WERI-Rb-1 (cell line): ENCODE measurements at regions not wholly inside any gene's neighbourhood (a gene's known extent, or its start where the extent isn't known, plus 50 kb on each side); places are given as distances from the start of the nearest gene placed in this dataset.

Source experiments
- DNase-seq: peaks from one replicate; pipeline ENCODE4 v3.0.0-alpha.2; 2020
- H3K27ac ChIP-seq: fragments of 250-450 bp; sonication (Bioruptor Pico); 2 replicates; pipeline ENCODE4 v1.5.1; 2020; ENCODE audit warnings: mild to moderate bottlenecking, moderate library complexity
- H3K27me3 ChIP-seq: fragments of 250-450 bp; sonication (Bioruptor Pico); 2 replicates; pipeline ENCODE4 v1.5.1; 2021; ENCODE audit warnings: mild to moderate bottlenecking, low read depth, moderate library complexity; ENCODE audit not compliant: insufficient read depth, severe bottlenecking
- H3K36me3 ChIP-seq: fragments of 250-450 bp; sonication (Bioruptor Pico); 2 replicates; pipeline ENCODE4 v1.5.1; 2020; ENCODE audit warnings: mild to moderate bottlenecking, moderate library complexity
- H3K4me3 ChIP-seq: 2 replicates; pipeline ENCODE4 v1.5.1; 2011; ENCODE audit warnings: low read depth, mild to moderate bottlenecking, control low read depth, low read length
- H3K9me3 ChIP-seq: fragments of 250-450 bp; sonication (Bioruptor Pico); 2 replicates; pipeline ENCODE4 v1.5.1; 2021; ENCODE audit warnings: mild to moderate bottlenecking, moderate library complexity; ENCODE audit not compliant: severe bottlenecking
- CTCF ChIP-seq: IDR thresholded peaks from 2 replicates; pipeline ENCODE4 v1.5.1; 2011; ENCODE audit warnings: low read depth, mild to moderate bottlenecking, control low read depth, inconsistent platforms, low read length

- Histone ChIP-seq H3K27ac (no peak overlapping the region), H3K9me3 (peaks cover 11% of the 10 kb centered on the region), H3K27me3 (no peaks in the 10 kb centered on the region), H3K36me3 (no peaks in the 10 kb centered on the region), H3K4me3 (no peak overlapping the region)
- no peak for TF ChIP-seq CTCF
- no peak for DNase-seq
Observed at GRCh38 chr12:91627225-91627624, 444.6 kb upstream of the DCN start.

GRCh38 chr12:91622981-91623380 lies 440.4 kb upstream of the DCN start:
- no peaks in the 10 kb centered on the region for H3K36me3 ChIP-seq
- H3K27me3 ChIP-seq: no peaks in the 10 kb centered on the region
- TF ChIP-seq CTCF: no peak
- H3K27ac ChIP-seq: no peak overlapping the region
- H3K4me3 ChIP-seq: no peak overlapping the region
- no peak for DNase-seq
- peaks cover 8% of the 10 kb centered on the region for H3K9me3 ChIP-seq

- no peak for DNase-seq
- H3K27me3 ChIP-seq: no peaks in the 10 kb centered on the region
- no peak overlapping the region for H3K27ac ChIP-seq
- H3K9me3 ChIP-seq: peaks cover 8% of the 10 kb centered on the region
- H3K36me3 ChIP-seq: no peaks in the 10 kb centered on the region
- H3K4me3 ChIP-seq: no peak overlapping the region
- TF ChIP-seq CTCF: no peak
Observed at GRCh38 chr12:91622037-91622436, 439.4 kb upstream of the DCN start.

GRCh38 chr12:91620992-91621391 lies 438.4 kb upstream of the DCN start:
- DNase-seq: no peak
- Histone ChIP-seq H3K36me3 (no peaks in the 10 kb centered on the region), H3K4me3 (no peak overlapping the region), H3K27ac (no peak overlapping the region), H3K9me3 (peaks cover 4% of the 10 kb centered on the region), H3K27me3 (no peaks in the 10 kb centered on the region)
- no peak for TF ChIP-seq CTCF

GRCh38 chr12:91620422-91620821 lies 437.8 kb upstream of the DCN start:
- DNase-seq: no peak
- H3K27ac ChIP-seq: no peak overlapping the region
- no peaks in the 10 kb centered on the region for H3K27me3 ChIP-seq
- no peaks in the 10 kb centered on the region for H3K36me3 ChIP-seq
- no peak for TF ChIP-seq CTCF
- no peak overlapping the region for H3K4me3 ChIP-seq
- peaks cover 2% of the 10 kb centered on the region for H3K9me3 ChIP-seq

- no peak for TF ChIP-seq CTCF
- H3K27ac ChIP-seq: no peak overlapping the region
- no peaks in the 10 kb centered on the region for H3K36me3 ChIP-seq
- DNase-seq: no peak
- H3K4me3 ChIP-seq: no peak overlapping the region
- no peaks in the 10 kb centered on the region for H3K27me3 ChIP-seq
- H3K9me3 ChIP-seq: no peaks in the 10 kb centered on the region
Observed at GRCh38 chr12:91618281-91618680, 435.7 kb upstream of the DCN start.
